ENCODE measurements at regions not wholly inside any gene's neighbourhood (a gene's known extent, or its start where the extent isn't known, plus 50 kb on each side); places are given as distances from the start of the nearest gene placed in this dataset.

GRCh38 chr20:22390543-22390903, 193.8 kb downstream of the FOXA2 start:
- no peak for TF ChIP-seq CTCF (IDR thresholded peaks at IDR 0.05)
- TF ChIP-seq POLR2A (IDR thresholded peaks at IDR 0.05): no peak

All from testis (tissue), 2 donors.